GM12878 (cell line): ENCODE measurements at regions not wholly inside any gene's neighbourhood (a gene's known extent, or its start where the extent isn't known, plus 50 kb on each side); places are given as distances from the start of the nearest gene placed in this dataset.

Source experiments
- ATAC-seq: fragments of 200-7000 bp; cut with Tn5 transposase; 3 replicates; pipeline ENCODE4 v1.9.1; 2020; ENCODE audit warnings: mild to moderate bottlenecking, moderate library complexity
- BruUV-seq: library from RNA; stranded (reverse); fragments of 400-500 nt; replicated peaks from 2 replicates; lab custom pipeline; 2021; lab: Mats Ljungman, UMichigan
- CTCF ChIA-PET: fragments of 300-600 bp; sonication (Branson Sonifier 250); formaldehyde crosslinking; extraction: SDS; loops from one replicate; lab custom pipeline; 2021; ENCODE audit warnings: inconsistent platforms; lab: Yijun Ruan, JAX
- POLR2A ChIA-PET: fragments of 350-600 bp; formaldehyde crosslinking; extraction: SDS; loops from one replicate; lab custom pipeline; 2021; ENCODE audit warnings: inconsistent platforms; lab: Charles Lee
- RAD21 ChIA-PET: fragments of 300-600 bp; sonication (Branson Sonifier 250); formaldehyde crosslinking; loops from one replicate; lab custom pipeline; 2023; ENCODE audit warnings: antibody characterized with exemption; ENCODE audit not compliant: unreplicated experiment; lab: Charles Lee
- SMC1A ChIA-PET: fragments of 300-600 bp; sonication (Branson Sonifier 250); formaldehyde crosslinking; loops from one replicate; lab custom pipeline; 2023; ENCODE audit not compliant: unreplicated experiment, uncharacterized antibody; lab: Charles Lee
- DNase-seq: peaks from one replicate; pipeline ENCODE4 v3.0.0-alpha.2; 2011; ENCODE audit warnings: low read depth, low spot score
- FAIRE-seq: peaks from 3 replicates; lab custom pipeline; 2011; peaks lifted over from hg19 to GRCh38; lab: Jason Lieb, UNC
- H2AFZ ChIP-seq: 2 replicates; pipeline ENCODE4 v1.6.0; 2011; ENCODE audit warnings: low read depth, low read length, control low read depth; ENCODE audit not compliant: control insufficient read depth
- H3K27ac ChIP-seq: 2 replicates; pipeline ENCODE4 v1.5.1; 2011; ENCODE audit warnings: control low read depth; ENCODE audit not compliant: control insufficient read depth, insufficient read depth
- H3K27me3 ChIP-seq, 2 experiments: replicated peaks in 1 of 2; 2 replicates each; pipeline versions ENCODE4 v1.6.0 to v1.6.1; 2011; ENCODE audit warnings: low read length in 1 of 2; ENCODE audit not compliant: control insufficient read depth in 2 of 2, insufficient read depth in 2 of 2
- H3K36me3 ChIP-seq, 2 experiments: 2 replicates each; pipeline ENCODE4 v1.5.1; 2011; ENCODE audit warnings: low read length in 1 of 2; ENCODE audit not compliant: control insufficient read depth in 2 of 2, insufficient read depth in 2 of 2
- H3K4me1 ChIP-seq: 2 replicates; pipeline ENCODE4 v1.6.1; 2011; ENCODE audit warnings: mild to moderate bottlenecking, low read length, moderate library complexity, mixed read lengths; ENCODE audit not compliant: control insufficient read depth, insufficient read depth
- H3K4me2 ChIP-seq: 2 replicates; pipeline ENCODE4 v1.6.0; 2011; ENCODE audit warnings: control low read depth; ENCODE audit not compliant: control insufficient read depth, insufficient read depth
- H3K4me3 ChIP-seq: fragments of 200-600 bp; sonication (generic); 2 replicates; pipeline ENCODE4 v1.5.1; 2016
- H3K79me2 ChIP-seq: 2 replicates; pipeline ENCODE4 v1.6.0; 2011; ENCODE audit warnings: low read length; ENCODE audit not compliant: control insufficient read depth, insufficient read depth
- H3K9ac ChIP-seq: 2 replicates; pipeline ENCODE4 v1.8.0; 2011; ENCODE audit warnings: low read length, control low read depth, mixed read lengths; ENCODE audit not compliant: control insufficient read depth, insufficient read depth
- H3K9me3 ChIP-seq: replicated peaks from 3 replicates; pipeline ENCODE4 v1.5.1; 2011; ENCODE audit warnings: mild to moderate bottlenecking, low read length; ENCODE audit not compliant: control insufficient read depth, insufficient read depth
- H4K20me1 ChIP-seq: 2 replicates; pipeline ENCODE4 v1.6.0; 2011; ENCODE audit not compliant: control insufficient read depth, insufficient read depth
- CHD2 ChIP-seq: IDR thresholded peaks from 2 replicates; pipeline ENCODE4 v1.6.1; 2011; ENCODE audit warnings: low read depth, low read length, improper control_type of control experiment, borderline replicate concordance
- ETV6 ChIP-seq, 2 experiments: fragments of 450-650 bp in 1 of 2; IDR thresholded peaks in 1 of 2; conservative IDR thresholded peaks in 1 of 2; 2 replicates each; pipeline ENCODE4 v1.6.1; 2014; ENCODE audit warnings: antibody characterized with exemption in 1 of 2, borderline replicate concordance in 1 of 2, low read depth in 1 of 2, mild to moderate bottlenecking in 1 of 2, moderate library complexity in 1 of 2
- GABPA ChIP-seq: IDR thresholded peaks from 2 replicates; pipeline ENCODE4 v1.6.1; 2014; ENCODE audit warnings: antibody characterized with exemption, low read depth, mild to moderate bottlenecking, inconsistent platforms
- HCFC1 ChIP-seq: fragments of 150-350 bp; IDR thresholded peaks from 2 replicates; pipeline ENCODE4 v1.6.1; 2014; ENCODE audit warnings: low read length
- IRF4 ChIP-seq: IDR thresholded peaks from 2 replicates; pipeline ENCODE4 v1.6.1; 2011; ENCODE audit warnings: low read depth, low read length
- JUNB ChIP-seq: IDR thresholded peaks from 2 replicates; pipeline ENCODE4 v1.6.1; 2016; ENCODE audit warnings: antibody characterized with exemption, mild to moderate bottlenecking
- KDM1A ChIP-seq: fragments of 200-600 bp; sonication (generic); IDR thresholded peaks from 2 replicates; pipeline ENCODE4 v1.6.1; 2016; ENCODE audit warnings: borderline replicate concordance
- MXI1 ChIP-seq: fragments of 150-350 bp; IDR thresholded peaks from 2 replicates; pipeline ENCODE4 v1.6.1; 2011; ENCODE audit warnings: low read depth, mild to moderate bottlenecking, inconsistent platforms, low read length, improper control_type of control experiment
- RELA ChIP-seq: fragments of 450-650 bp; IDR thresholded peaks from 2 replicates; pipeline ENCODE4 v1.8.0; 2014; ENCODE audit warnings: borderline replicate concordance; ENCODE audit not compliant: partially characterized antibody
- TARDBP ChIP-seq: IDR thresholded peaks from 2 replicates; pipeline ENCODE4 v1.6.1; 2016; ENCODE audit warnings: borderline replicate concordance
- TCF12 ChIP-seq: IDR thresholded peaks from 2 replicates; pipeline ENCODE4 v1.6.1; 2011; ENCODE audit warnings: low read depth, mild to moderate bottlenecking, low read length
- WGBS: methylation state at CpG from one replicate; pipeline ENCODE4 v1.1.6; 2016; ENCODE audit warnings: low lambda C conversion rate; ENCODE audit not compliant: insufficient replicate concordance, insufficient coverage; ENCODE audit errors: missing lambda C conversion rate; 5-methylcytosine and 5-hydroxymethylcytosine counted together
- in situ Hi-C: fragments of 300-500 bp; cut with MboI; formaldehyde crosslinking; loops from 9 replicates; pipeline ENCODE4 v1.14.3; 2018; ENCODE audit warnings: mixed read lengths
- intact Hi-C: fragments of 100-400 bp; cut with micrococcal nuclease; formaldehyde crosslinking; loops from one replicate; pipeline ENCODE4 v1.14.2; 2022; ENCODE audit not compliant: unreplicated experiment
- TF ChIP-seq, protein P1 (sequence below): fragments of 450-650 bp; IDR thresholded peaks from 2 replicates; pipeline ENCODE4 v1.6.1; 2017; ENCODE audit warnings: borderline replicate concordance
- TF ChIP-seq, protein P2 (sequence below): fragments of 450-650 bp; IDR thresholded peaks from 2 replicates; pipeline ENCODE4 v1.6.1; 2018; ENCODE audit warnings: mild to moderate bottlenecking, low read depth, moderate library complexity; ENCODE audit not compliant: partially characterized antibody
- TF ChIP-seq, protein P3 (sequence below): fragments of 450-650 bp; IDR thresholded peaks from 2 replicates; pipeline ENCODE4 v1.6.1; 2016; ENCODE audit warnings: mild to moderate bottlenecking

DNA sequence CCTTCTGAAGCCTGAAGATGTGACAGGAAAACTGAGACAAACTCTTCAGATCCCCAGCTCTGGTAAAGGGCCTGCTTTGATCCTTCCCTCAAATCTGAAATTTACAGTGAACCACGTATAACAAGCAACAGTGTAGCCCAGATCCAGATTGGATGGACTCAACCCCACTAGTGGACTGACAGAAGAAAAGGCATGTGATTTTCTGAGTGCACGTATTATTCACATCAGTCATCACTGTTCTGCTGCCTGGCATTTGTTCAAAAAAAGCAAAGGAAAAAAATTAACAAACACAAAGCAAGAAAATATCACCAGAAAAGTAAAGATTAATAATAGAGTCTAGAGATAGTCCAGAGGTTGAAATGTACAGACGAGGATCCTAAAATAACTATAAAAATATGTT, 87.6 kb downstream of the CYRIA start:
- no peaks in the 10 kb centered on the region for H3K36me3 ChIP-seq
- RAD21 ChIA-PET: no interaction called here
- WGBS: 38% methylated on average over 3 of the region's 3 CpGs
- no peak overlapping the region for H3K27ac ChIP-seq
- TF ChIP-seq, protein P1, sequence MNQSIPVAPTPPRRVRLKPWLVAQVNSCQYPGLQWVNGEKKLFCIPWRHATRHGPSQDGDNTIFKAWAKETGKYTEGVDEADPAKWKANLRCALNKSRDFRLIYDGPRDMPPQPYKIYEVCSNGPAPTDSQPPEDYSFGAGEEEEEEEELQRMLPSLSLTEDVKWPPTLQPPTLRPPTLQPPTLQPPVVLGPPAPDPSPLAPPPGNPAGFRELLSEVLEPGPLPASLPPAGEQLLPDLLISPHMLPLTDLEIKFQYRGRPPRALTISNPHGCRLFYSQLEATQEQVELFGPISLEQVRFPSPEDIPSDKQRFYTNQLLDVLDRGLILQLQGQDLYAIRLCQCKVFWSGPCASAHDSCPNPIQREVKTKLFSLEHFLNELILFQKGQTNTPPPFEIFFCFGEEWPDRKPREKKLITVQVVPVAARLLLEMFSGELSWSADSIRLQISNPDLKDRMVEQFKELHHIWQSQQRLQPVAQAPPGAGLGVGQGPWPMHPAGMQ: no peak
- TF ChIP-seq ETV6 (conservative IDR thresholded peaks at IDR 0.05 in 1 of 2, IDR thresholded peaks at IDR 0.05 in 1 of 2; ENCODE audit: borderline replicate concordance in 1 of 2, low read depth in 1 of 2): no peak
- no peak for TF ChIP-seq HCFC1
- TF ChIP-seq TCF12: no peak
- TF ChIP-seq GABPA: no peak
- TF ChIP-seq RELA: no peak
- TF ChIP-seq, protein P2, sequence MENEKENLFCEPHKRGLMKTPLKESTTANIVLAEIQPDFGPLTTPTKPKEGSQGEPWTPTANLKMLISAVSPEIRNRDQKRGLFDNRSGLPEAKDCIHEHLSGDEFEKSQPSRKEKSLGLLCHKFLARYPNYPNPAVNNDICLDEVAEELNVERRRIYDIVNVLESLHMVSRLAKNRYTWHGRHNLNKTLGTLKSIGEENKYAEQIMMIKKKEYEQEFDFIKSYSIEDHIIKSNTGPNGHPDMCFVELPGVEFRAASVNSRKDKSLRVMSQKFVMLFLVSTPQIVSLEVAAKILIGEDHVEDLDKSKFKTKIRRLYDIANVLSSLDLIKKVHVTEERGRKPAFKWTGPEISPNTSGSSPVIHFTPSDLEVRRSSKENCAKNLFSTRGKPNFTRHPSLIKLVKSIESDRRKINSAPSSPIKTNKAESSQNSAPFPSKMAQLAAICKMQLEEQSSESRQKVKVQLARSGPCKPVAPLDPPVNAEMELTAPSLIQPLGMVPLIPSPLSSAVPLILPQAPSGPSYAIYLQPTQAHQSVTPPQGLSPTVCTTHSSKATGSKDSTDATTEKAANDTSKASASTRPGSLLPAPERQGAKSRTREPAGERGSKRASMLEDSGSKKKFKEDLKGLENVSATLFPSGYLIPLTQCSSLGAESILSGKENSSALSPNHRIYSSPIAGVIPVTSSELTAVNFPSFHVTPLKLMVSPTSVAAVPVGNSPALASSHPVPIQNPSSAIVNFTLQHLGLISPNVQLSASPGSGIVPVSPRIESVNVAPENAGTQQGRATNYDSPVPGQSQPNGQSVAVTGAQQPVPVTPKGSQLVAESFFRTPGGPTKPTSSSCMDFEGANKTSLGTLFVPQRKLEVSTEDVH: no peak
- TF ChIP-seq KDM1A: no peak
- TF ChIP-seq, protein P3, sequence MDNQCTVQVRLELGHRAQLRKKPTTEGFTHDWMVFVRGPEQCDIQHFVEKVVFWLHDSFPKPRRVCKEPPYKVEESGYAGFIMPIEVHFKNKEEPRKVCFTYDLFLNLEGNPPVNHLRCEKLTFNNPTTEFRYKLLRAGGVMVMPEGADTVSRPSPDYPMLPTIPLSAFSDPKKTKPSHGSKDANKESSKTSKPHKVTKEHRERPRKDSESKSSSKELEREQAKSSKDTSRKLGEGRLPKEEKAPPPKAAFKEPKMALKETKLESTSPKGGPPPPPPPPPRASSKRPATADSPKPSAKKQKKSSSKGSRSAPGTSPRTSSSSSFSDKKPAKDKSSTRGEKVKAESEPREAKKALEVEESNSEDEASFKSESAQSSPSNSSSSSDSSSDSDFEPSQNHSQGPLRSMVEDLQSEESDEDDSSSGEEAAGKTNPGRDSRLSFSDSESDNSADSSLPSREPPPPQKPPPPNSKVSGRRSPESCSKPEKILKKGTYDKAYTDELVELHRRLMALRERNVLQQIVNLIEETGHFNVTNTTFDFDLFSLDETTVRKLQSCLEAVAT: no peak
- no peak for TF ChIP-seq JUNB
- no peak for TF ChIP-seq IRF4
- no peak for TF ChIP-seq CHD2
- no peak for TF ChIP-seq TARDBP
- no peak for TF ChIP-seq MXI1
- H4K20me1 ChIP-seq: no peaks in the 10 kb centered on the region
- intact Hi-C loops (no loop called here), in situ Hi-C loops (no loop called here)
- H3K27me3 ChIP-seq: no peaks in the 10 kb centered on the region
- no peaks in the 10 kb centered on the region; the same call in 2 of the 3 replicates for H3K9me3 ChIP-seq
- CTCF ChIA-PET: no interaction called here
- H2AFZ ChIP-seq: no peak overlapping the region
- no peaks in the 10 kb centered on the region for H3K79me2 ChIP-seq
- SMC1A ChIA-PET: no interaction called here
- H3K4me3 ChIP-seq: no peak overlapping the region
- H3K9ac ChIP-seq: no peak overlapping the region
- no peak for FAIRE-seq
- no peaks in the 10 kb centered on the region for H3K4me1 ChIP-seq
- H3K4me2 ChIP-seq: no peak overlapping the region
- POLR2A ChIA-PET: no interaction called here
- no TSS peak for BruUV-seq
- no peak for ATAC-seq
- DNase-seq: no peak
